K562 (cell line): ENCODE measurements at regions not wholly inside any gene's neighbourhood (a gene's known extent, or its start where the extent isn't known, plus 50 kb on each side); places are given as distances from the start of the nearest gene placed in this dataset.

Source experiments
- ATAC-seq: fragments of 200-7000 bp; cut with Tn5 transposase; 3 replicates; pipeline ENCODE4 v1.9.1; 2020; ENCODE audit warnings: moderate library complexity
- BruUV-seq: library from RNA; stranded (reverse); fragments of 400-500 nt; replicated peaks from 2 replicates; lab custom pipeline; 2021; lab: Mats Ljungman, UMichigan
- CTCF ChIA-PET: fragments of 300-600 bp; formaldehyde crosslinking; extraction: SDS; loops from one replicate; lab custom pipeline; 2021; ENCODE audit warnings: low intra/inter-chr PET ratio; lab: Yijun Ruan, JAX
- POLR2A ChIA-PET: fragments of 300-600, 350-650 bp; sonication (Branson Sonifier 250); formaldehyde crosslinking; extraction: SDS; loops from one replicate; lab custom pipeline; 2021; ENCODE audit warnings: antibody characterized with exemption, inconsistent platforms; lab: Yijun Ruan, JAX
- DNase-seq, 4 experiments: peaks; one replicate each; pipeline versions ENCODE4 v3.0.0 to v3.0.0-alpha.2; 2011 to 2018; ENCODE audit warnings: low spot score in 3 of 4, mixed read lengths in 3 of 4; ENCODE audit errors: extremely low read depth in 1 of 4
- FAIRE-seq: peaks from 2 replicates; lab custom pipeline; 2011; peaks lifted over from hg19 to GRCh38; lab: Jason Lieb, UNC
- H2AFZ ChIP-seq: 2 replicates; pipeline ENCODE4 v1.6.0; 2011; ENCODE audit warnings: low read depth, low read length, control low read depth, inconsistent platforms
- H3K27ac ChIP-seq: fragments of 200-600 bp; 3 replicates; pipeline ENCODE4 v1.8.0; 2011; ENCODE audit warnings: low read depth, mild to moderate bottlenecking, control low read depth, inconsistent platforms, low read length, moderate library complexity, mixed read lengths; ENCODE audit errors: extremely low read depth
- H3K27me3 ChIP-seq, 2 experiments: fragments of 300-600 bp in 1 of 2; 2 replicates in 1 of 2; 3 replicates in 1 of 2; pipeline versions ENCODE4 v1.6.0 to v1.8.0; 2011; ENCODE audit warnings: inconsistent platforms in 2 of 2, low read length in 2 of 2, mild to moderate bottlenecking in 1 of 2, mixed read lengths in 1 of 2, moderate library complexity in 1 of 2; ENCODE audit not compliant: control insufficient read depth in 2 of 2, insufficient read depth in 2 of 2
- H3K36me3 ChIP-seq: fragments of 300-600 bp; 3 replicates; pipeline ENCODE4 v1.8.0; 2011; ENCODE audit warnings: mild to moderate bottlenecking, low read length, inconsistent platforms; ENCODE audit not compliant: control insufficient read depth, insufficient read depth
- H3K4me1 ChIP-seq, 2 experiments: fragments of 200-600 bp in 1 of 2; replicated peaks in 1 of 2; 2 replicates in 1 of 2; 3 replicates in 1 of 2; pipeline versions ENCODE4 v1.5.1 to v1.8.0; 2011; ENCODE audit warnings: inconsistent platforms in 2 of 2, low read length in 2 of 2, mild to moderate bottlenecking in 1 of 2, mixed read lengths in 1 of 2, moderate library complexity in 1 of 2; ENCODE audit not compliant: control insufficient read depth in 2 of 2, insufficient read depth in 2 of 2
- H3K4me2 ChIP-seq: 2 replicates; pipeline ENCODE4 v1.6.1; 2011; ENCODE audit warnings: low read length, control low read depth, inconsistent platforms, mixed read lengths; ENCODE audit not compliant: insufficient read depth
- H3K4me3 ChIP-seq: fragments of 200-600 bp; sonication (generic), shearing (Covaris generic); 2 replicates; pipeline ENCODE4 v1.5.1; 2016; ENCODE audit warnings: control low read depth, inconsistent platforms
- H3K79me2 ChIP-seq: fragments of 200-600 bp; 3 replicates; pipeline ENCODE4 v1.8.0; 2011; ENCODE audit warnings: low read length, inconsistent platforms; ENCODE audit not compliant: control insufficient read depth, insufficient read depth
- H3K9ac ChIP-seq, 2 experiments: 2 replicates each; pipeline versions ENCODE4 v1.6.0 to v1.6.1; 2011; ENCODE audit warnings: low read depth in 2 of 2, low read length in 2 of 2, control low read depth in 1 of 2, inconsistent platforms in 1 of 2, mild to moderate bottlenecking in 1 of 2, mixed read lengths in 1 of 2; ENCODE audit not compliant: insufficient read depth in 1 of 2
- H3K9me1 ChIP-seq: one replicate; pipeline ENCODE4 v1.6.0; 2011; ENCODE audit warnings: inconsistent platforms, mild to moderate bottlenecking, low read length, moderate library complexity; ENCODE audit not compliant: control insufficient read depth, insufficient read depth
- H3K9me3 ChIP-seq: replicated peaks from 2 replicates; pipeline ENCODE4 v1.5.1; 2011; ENCODE audit warnings: low read depth, low read length, inconsistent platforms; ENCODE audit not compliant: control insufficient read depth, insufficient read depth
- H4K20me1 ChIP-seq: replicated peaks from 2 replicates; pipeline ENCODE4 v1.6.1; 2011; ENCODE audit warnings: low read length, inconsistent platforms, mixed read lengths; ENCODE audit not compliant: control insufficient read depth, insufficient read depth
- BRCA1 ChIP-seq, 2 experiments: fragments of 450-650 bp in 1 of 2; sonication (generic) in 1 of 2; formaldehyde crosslinking in 1 of 2; IDR thresholded peaks; 2 replicates each; pipeline versions ENCODE4 v1.5.0 to v1.6.1; 2017 to 2020; ENCODE audit warnings: mild to moderate bottlenecking in 1 of 2, missing genetic modification reagents in 1 of 2
- DACH1 ChIP-seq: fragments of 450-650 bp; IDR thresholded peaks from 2 replicates; pipeline ENCODE4 v1.6.1; 2018; ENCODE audit not compliant: partially characterized antibody
- ESRRA ChIP-seq: fragments of 450-650 bp; IDR thresholded peaks from 2 replicates; pipeline ENCODE4 v1.6.1; 2014; ENCODE audit warnings: low read depth, mild to moderate bottlenecking, moderate library complexity, borderline replicate concordance
- FUS ChIP-seq: fragments of 200-400 bp; formaldehyde crosslinking; optimal IDR thresholded peaks from 2 replicates; pipeline ENCODE3; 2017; ENCODE audit warnings: low read depth, low read length
- ILF3 ChIP-seq: fragments of 450-650 bp; IDR thresholded peaks from 2 replicates; pipeline ENCODE4 v1.6.1; 2018; ENCODE audit warnings: antibody characterized with exemption, mild to moderate bottlenecking, moderate library complexity, borderline replicate concordance
- NR1H2 ChIP-seq: sonication (generic); formaldehyde crosslinking; IDR thresholded peaks from 2 replicates; pipeline ENCODE4 v1.4.0; 2020; ENCODE audit warnings: mild to moderate bottlenecking, missing genetic modification reagents
- NR2C1 ChIP-seq, 2 experiments: fragments of 450-650 bp; IDR thresholded peaks; 2 replicates each; pipeline ENCODE4 v1.6.1; 2017; ENCODE audit warnings: mild to moderate bottlenecking in 2 of 2, antibody characterized with exemption in 1 of 2, inconsistent platforms in 1 of 2, missing compliant biosample characterization in 1 of 2, missing genetic modification characterization in 1 of 2
- NUFIP1 ChIP-seq: fragments of 450-650 bp; IDR thresholded peaks from 2 replicates; pipeline ENCODE4 v1.6.1; 2018; ENCODE audit not compliant: partially characterized antibody
- PCBP1 ChIP-seq: fragments of 200-400 bp; formaldehyde crosslinking; IDR thresholded peaks from 2 replicates; pipeline ENCODE4 v1.6.1; 2018; ENCODE audit warnings: mild to moderate bottlenecking, low read depth, low read length; ENCODE audit not compliant: poor library complexity, severe bottlenecking
- POLR2AphosphoS5 ChIP-seq: IDR thresholded peaks from 2 replicates; pipeline ENCODE4 v1.6.1; 2011; ENCODE audit warnings: mild to moderate bottlenecking, low read depth, low read length, moderate library complexity; ENCODE audit not compliant: control insufficient read depth, insufficient read depth
- TOE1 ChIP-seq, 2 experiments: fragments of 450-650 bp in 1 of 2; sonication (generic) in 1 of 2; formaldehyde crosslinking in 1 of 2; IDR thresholded peaks; 2 replicates each; pipeline versions ENCODE4 v1.7.1 to v1.8.0; 2016 to 2022; ENCODE audit warnings: borderline replicate concordance in 2 of 2, mild to moderate bottlenecking in 2 of 2, antibody characterized with exemption in 1 of 2, inconsistent platforms in 1 of 2, low read depth in 1 of 2, missing genetic modification reagents in 1 of 2, moderate library complexity in 1 of 2
- ZNF76 ChIP-seq: fragments of 250-450 bp; sonication (Bioruptor Pico); IDR thresholded peaks from 2 replicates; pipeline ENCODE4 v1.4.0; 2020; ENCODE audit warnings: mild to moderate bottlenecking, moderate library complexity, borderline replicate concordance
- whole genome bisulfite sequencing: fragments of 100-300 bp; shearing (Covaris generic); methylation state at CpG from one replicate; pipeline ENCODE4 v1.1.6; 2016; ENCODE audit warnings: low coverage, mixed read lengths; ENCODE audit not compliant: insufficient coverage; ENCODE audit errors: missing lambda C conversion rate; 5-methylcytosine and 5-hydroxymethylcytosine counted together
- in situ Hi-C: fragments of 300-500 bp; cut with MboI; formaldehyde crosslinking; loops from 4 replicates; pipeline ENCODE4 v1.15.0; 2018; ENCODE audit warnings: inconsistent platforms, mixed read lengths
- intact Hi-C: fragments of 100-400 bp; cut with micrococcal nuclease; formaldehyde crosslinking; loops from 2 replicates; pipeline ENCODE4 v1.14.2; 2022
- TF ChIP-seq, protein P1 (sequence below): fragments of 200-800 bp; sonication (Bioruptor generic); IDR thresholded peaks from 2 replicates; pipeline ENCODE4 v1.6.1; 2017; ENCODE audit warnings: missing genetic modification characterization, missing compliant biosample characterization
- TF ChIP-seq, protein P2 (sequence below): fragments of 450-650 bp; IDR thresholded peaks from 2 replicates; pipeline ENCODE4 v1.6.1; 2016; ENCODE audit warnings: low read depth, mild to moderate bottlenecking, moderate library complexity

DNA sequence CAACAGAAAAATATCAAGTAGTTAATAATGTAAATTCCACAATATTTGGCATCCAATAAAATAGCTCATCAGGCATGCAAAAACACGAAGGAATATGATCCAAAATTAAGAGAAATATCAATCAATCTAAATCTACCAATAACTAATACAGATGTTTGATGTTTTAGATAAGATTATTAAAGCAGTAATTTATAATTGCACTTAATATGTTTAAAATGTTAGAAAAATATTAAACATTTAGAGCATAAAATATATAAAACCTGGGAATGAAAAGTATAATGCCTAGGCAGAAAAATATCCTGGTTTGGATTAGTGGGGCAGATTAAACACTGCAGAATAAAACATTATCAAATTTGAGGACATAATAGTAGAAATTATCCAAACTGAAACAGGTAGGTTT is 879.9 kb downstream of the FAM181B start:
- no peaks in the 10 kb centered on the region for H3K9me3 ChIP-seq
- no peak overlapping the region for H2AFZ ChIP-seq
- ChIA-PET CTCF (no interaction called here), POLR2A (no interaction called here)
- no peak overlapping the region for H3K9ac ChIP-seq
- H3K27me3 ChIP-seq, result no peaks in the 10 kb centered on the region
- FAIRE-seq (no peak), ATAC-seq (no peak), DNase-seq (no peak)
- H3K4me3 ChIP-seq, result no peak overlapping the region
- no TSS peak for BruUV-seq
- intact Hi-C loops (no loop called here), in situ Hi-C loops (no loop called here)
- H3K36me3 ChIP-seq, result no peaks in the 10 kb centered on the region
- no peaks in the 10 kb centered on the region for H3K9me1 ChIP-seq
- H3K4me2 ChIP-seq, result no peak overlapping the region
- H3K27ac ChIP-seq, result no peak overlapping the region
- H4K20me1 ChIP-seq, result no peaks in the 10 kb centered on the region
- H3K4me1 ChIP-seq, result no peaks in the 10 kb centered on the region
- 0% methylated on average over 1 of the region's 1 CpG for WGBS
- TF ChIP-seq, protein P1, sequence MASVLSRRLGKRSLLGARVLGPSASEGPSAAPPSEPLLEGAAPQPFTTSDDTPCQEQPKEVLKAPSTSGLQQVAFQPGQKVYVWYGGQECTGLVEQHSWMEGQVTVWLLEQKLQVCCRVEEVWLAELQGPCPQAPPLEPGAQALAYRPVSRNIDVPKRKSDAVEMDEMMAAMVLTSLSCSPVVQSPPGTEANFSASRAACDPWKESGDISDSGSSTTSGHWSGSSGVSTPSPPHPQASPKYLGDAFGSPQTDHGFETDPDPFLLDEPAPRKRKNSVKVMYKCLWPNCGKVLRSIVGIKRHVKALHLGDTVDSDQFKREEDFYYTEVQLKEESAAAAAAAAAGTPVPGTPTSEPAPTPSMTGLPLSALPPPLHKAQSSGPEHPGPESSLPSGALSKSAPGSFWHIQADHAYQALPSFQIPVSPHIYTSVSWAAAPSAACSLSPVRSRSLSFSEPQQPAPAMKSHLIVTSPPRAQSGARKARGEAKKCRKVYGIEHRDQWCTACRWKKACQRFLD (CRISPR knock-in tag), result no peak
- no peak for TF ChIP-seq NR2C1 (IDR thresholded peaks at IDR 0.05)
- TF ChIP-seq NR2C1 (tag; IDR thresholded peaks at IDR 0.05), result no peak
- no peak for TF ChIP-seq ZNF76
- no peak for TF ChIP-seq BRCA1 (IDR thresholded peaks at IDR 0.05)
- no peak for TF ChIP-seq BRCA1 (CRISPR knock-in tag; IDR thresholded peaks at IDR 0.05)
- TF ChIP-seq ESRRA, result no peak
- TF ChIP-seq TOE1 (IDR thresholded peaks at IDR 0.05; ENCODE audit: borderline replicate concordance), result no peak
- TF ChIP-seq TOE1 (CRISPR knock-in tag; IDR thresholded peaks at IDR 0.05; ENCODE audit: borderline replicate concordance, low read depth), result no peak
- TF ChIP-seq, protein P2, sequence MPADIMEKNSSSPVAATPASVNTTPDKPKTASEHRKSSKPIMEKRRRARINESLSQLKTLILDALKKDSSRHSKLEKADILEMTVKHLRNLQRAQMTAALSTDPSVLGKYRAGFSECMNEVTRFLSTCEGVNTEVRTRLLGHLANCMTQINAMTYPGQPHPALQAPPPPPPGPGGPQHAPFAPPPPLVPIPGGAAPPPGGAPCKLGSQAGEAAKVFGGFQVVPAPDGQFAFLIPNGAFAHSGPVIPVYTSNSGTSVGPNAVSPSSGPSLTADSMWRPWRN, result no peak
- TF ChIP-seq NUFIP1, result no peak
- TF ChIP-seq PCBP1, result no peak
- TF ChIP-seq ILF3, result no peak
- no peak for TF ChIP-seq FUS
- TF ChIP-seq POLR2AphosphoS5, result no peak
- no peak for TF ChIP-seq DACH1
- no peak for TF ChIP-seq NR1H2
- H3K79me2 ChIP-seq, result no peaks in the 10 kb centered on the region
